HG02840 (cell line): ENCODE measurements at regions not wholly inside any gene's neighbourhood (a gene's known extent, or its start where the extent isn't known, plus 50 kb on each side); places are given as distances from the start of the nearest gene placed in this dataset.
"Not testable (repeated sequence)": the region's sequence is repeated elsewhere in the genome, so short reads cannot be mapped to it uniquely, and the experiment has no call there.

ENCODE experiments used
- ATAC-seq: cut with Tn5 transposase; IDR thresholded peaks from one replicate; pipeline ENCODE4 v1.9.1; 2021; ENCODE audit warnings: mild to moderate bottlenecking, moderate library complexity, moderate number of reproducible peaks; ENCODE audit not compliant: unreplicated experiment, low FRiP score

- ATAC-seq = no peak
Measured at GRCh38 chr1:8151647-8152046, 125.5 kb upstream of the ERRFI1 start.

GRCh38 chr1:8149756-8150155 is 123.6 kb upstream of the ERRFI1 start:
- not testable (repeated sequence) for ATAC-seq

GRCh38 chr1:8147956-8148355 is 121.8 kb upstream of the ERRFI1 start:
- no peak for ATAC-seq

GRCh38 chr1:8146257-8146855 is 120.2 kb upstream of the ERRFI1 start:
- ATAC-seq = no peak

GRCh38 chr1:8145545-8146202 is 119.6 kb upstream of the ERRFI1 start:
- ATAC-seq = no peak

GRCh38 chr1:8144323-8144722 is 118.2 kb upstream of the ERRFI1 start:
- ATAC-seq = no peak

- no peak for ATAC-seq
Measured at GRCh38 chr1:8142955-8143629, 117.0 kb upstream of the ERRFI1 start.

GRCh38 chr1:8139941-8140340 is 113.8 kb upstream of the ERRFI1 start:
- no peak for ATAC-seq

- no peak for ATAC-seq
Measured at GRCh38 chr1:8139383-8139782, 113.3 kb upstream of the ERRFI1 start.

- no peak for ATAC-seq
Measured at GRCh38 chr1:8138673-8139072, 112.6 kb upstream of the ERRFI1 start.

- no peak for ATAC-seq
Measured at GRCh38 chr1:8137481-8138244, 111.6 kb upstream of the ERRFI1 start.

GRCh38 chr1:8136766-8137165 is 110.7 kb upstream of the ERRFI1 start:
- no peak for ATAC-seq

GRCh38 chr1:8135250-8135649 is 109.1 kb upstream of the ERRFI1 start:
- no peak for ATAC-seq

- ATAC-seq = no peak
Measured at GRCh38 chr1:8134546-8135235, 108.6 kb upstream of the ERRFI1 start.

- no peak for ATAC-seq
Measured at GRCh38 chr1:8133657-8134430, 107.7 kb upstream of the ERRFI1 start.

- ATAC-seq = no peak
Measured at GRCh38 chr1:8133190-8133589, 107.1 kb upstream of the ERRFI1 start.

- ATAC-seq = no peak
Measured at GRCh38 chr1:8127171-8127641, 101.1 kb upstream of the ERRFI1 start.

- ATAC-seq = no peak
Measured at GRCh38 chr1:8122477-8123407, 96.6 kb upstream of the ERRFI1 start.

GRCh38 chr1:8122160-8122476 is 96.0 kb upstream of the ERRFI1 start:
- ATAC-seq = no peak
